Left ventricle myocardium inferior (tissue), 1 donor: ENCODE measurements at regions not wholly inside any gene's neighbourhood (a gene's known extent, or its start where the extent isn't known, plus 50 kb on each side); places are given as distances from the start of the nearest gene placed in this dataset.

Experiments used
- DNase-seq: peaks from one replicate; pipeline ENCODE4 v3.0.0-alpha.2; 2020
- H3K27ac ChIP-seq: fragments of 200-600 bp; replicated peaks from 2 replicates; pipeline ENCODE4 v1.8.0; 2021
- H3K27me3 ChIP-seq: fragments of 200-600 bp; 2 replicates; pipeline ENCODE4 v1.8.0; 2021; ENCODE audit warnings: low read depth
- H3K36me3 ChIP-seq: fragments of 200-600 bp; 2 replicates; pipeline ENCODE4 v1.8.0; 2021
- H3K4me1 ChIP-seq: fragments of 200-600 bp; 2 replicates; pipeline ENCODE4 v1.8.0; 2021
- H3K4me3 ChIP-seq: fragments of 200-600 bp; 2 replicates; pipeline ENCODE4 v1.8.0; 2021; ENCODE audit warnings: mild to moderate bottlenecking, moderate library complexity
- H3K9me3 ChIP-seq: fragments of 200-600 bp; replicated peaks from 2 replicates; pipeline ENCODE4 v1.8.0; 2021
- intact Hi-C: fragments of 100-400 bp; cut with micrococcal nuclease; formaldehyde crosslinking; loops from one replicate; pipeline ENCODE4 v1.11.0; 2022
- TF ChIP-seq, protein P1 (sequence below): fragments of 200-600 bp; IDR thresholded peaks from 2 replicates; pipeline ENCODE4 v1.8.0; 2021; ENCODE audit warnings: antibody characterized with exemption, mild to moderate bottlenecking, borderline replicate concordance
- donor health status: DM: no; HTN: yes; CAD: no; lungs with severe emphysema.

GRCh38 chr12:73361864-73362230 is 1089.7 kb downstream of the TRHDE start:
- intact Hi-C loops: no loop called here
- H3K4me1 ChIP-seq: no peaks in the 10 kb centered on the region
- H3K9me3 ChIP-seq: peaks cover 13% of the 10 kb centered on the region
- H3K27ac ChIP-seq: no peak overlapping the region
- H3K4me3 ChIP-seq: no peak overlapping the region
- no peaks in the 10 kb centered on the region for H3K36me3 ChIP-seq
- TF ChIP-seq, protein P1, sequence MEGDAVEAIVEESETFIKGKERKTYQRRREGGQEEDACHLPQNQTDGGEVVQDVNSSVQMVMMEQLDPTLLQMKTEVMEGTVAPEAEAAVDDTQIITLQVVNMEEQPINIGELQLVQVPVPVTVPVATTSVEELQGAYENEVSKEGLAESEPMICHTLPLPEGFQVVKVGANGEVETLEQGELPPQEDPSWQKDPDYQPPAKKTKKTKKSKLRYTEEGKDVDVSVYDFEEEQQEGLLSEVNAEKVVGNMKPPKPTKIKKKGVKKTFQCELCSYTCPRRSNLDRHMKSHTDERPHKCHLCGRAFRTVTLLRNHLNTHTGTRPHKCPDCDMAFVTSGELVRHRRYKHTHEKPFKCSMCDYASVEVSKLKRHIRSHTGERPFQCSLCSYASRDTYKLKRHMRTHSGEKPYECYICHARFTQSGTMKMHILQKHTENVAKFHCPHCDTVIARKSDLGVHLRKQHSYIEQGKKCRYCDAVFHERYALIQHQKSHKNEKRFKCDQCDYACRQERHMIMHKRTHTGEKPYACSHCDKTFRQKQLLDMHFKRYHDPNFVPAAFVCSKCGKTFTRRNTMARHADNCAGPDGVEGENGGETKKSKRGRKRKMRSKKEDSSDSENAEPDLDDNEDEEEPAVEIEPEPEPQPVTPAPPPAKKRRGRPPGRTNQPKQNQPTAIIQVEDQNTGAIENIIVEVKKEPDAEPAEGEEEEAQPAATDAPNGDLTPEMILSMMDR: no peak
- H3K27me3 ChIP-seq: no peaks in the 10 kb centered on the region
- no peak for DNase-seq

DNA sequence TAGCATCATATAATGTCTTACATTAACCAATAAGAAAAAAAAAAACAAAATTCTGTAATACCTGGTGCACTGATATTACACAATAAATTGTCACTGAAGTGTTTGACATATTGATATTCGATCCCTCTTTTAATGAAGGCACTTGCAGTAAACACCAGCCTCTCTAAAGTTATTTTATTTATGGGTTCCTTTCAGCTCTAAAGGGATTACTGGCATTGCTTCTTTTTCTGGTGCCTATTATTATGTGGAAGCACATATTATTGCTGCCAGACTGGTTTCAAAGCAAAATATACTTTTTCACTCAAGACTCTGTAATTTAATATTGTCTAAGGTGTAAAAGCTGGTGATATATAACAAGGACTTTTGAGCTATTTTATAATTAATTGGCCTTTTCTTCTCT is 1090.5 kb downstream of the TRHDE start:
- H3K27ac ChIP-seq: no peak overlapping the region
- intact Hi-C loops: no loop called here

DNA sequence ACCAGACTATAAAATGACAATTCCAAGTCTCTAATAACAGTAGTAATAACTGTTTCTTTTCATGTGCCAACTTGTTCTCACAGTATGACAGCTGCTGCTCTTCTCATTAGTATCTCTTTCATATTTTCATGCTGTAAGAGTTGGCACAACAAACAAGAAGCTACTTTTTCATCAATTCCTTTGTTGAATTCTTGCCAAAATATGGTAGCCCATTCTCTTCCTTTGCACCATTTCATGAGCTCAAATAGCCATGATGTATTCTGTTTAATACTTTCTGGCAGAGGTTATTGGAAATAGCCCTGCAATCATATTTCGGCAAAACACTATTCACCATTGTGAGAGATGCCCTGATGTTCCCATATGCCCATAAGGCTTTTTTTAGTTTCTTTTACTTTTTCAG is 1100.7 kb downstream of the TRHDE start:
- Histone ChIP-seq H3K4me3 (no peak overlapping the region), H3K4me1 (no peaks in the 10 kb centered on the region), H3K9me3 (peaks cover 20% of the 10 kb centered on the region), H3K27me3 (no peaks in the 10 kb centered on the region), H3K36me3 (no peaks in the 10 kb centered on the region), H3K27ac (no peak overlapping the region)
- intact Hi-C loops: no loop called here
- TF ChIP-seq, protein P1: no peak
- DNase-seq: no peak

More for the DNA sequence above, 1090.5 kb downstream of the TRHDE start:
- Histone ChIP-seq H3K9me3 (peaks cover 9% of the 10 kb centered on the region), H3K4me3 (no peak overlapping the region), H3K27me3 (no peaks in the 10 kb centered on the region), H3K36me3 (no peaks in the 10 kb centered on the region), H3K4me1 (no peaks in the 10 kb centered on the region)
- TF ChIP-seq, protein P1: no peak
- no peak for DNase-seq

- intact Hi-C loops: no loop called here
- Histone ChIP-seq H3K27me3 (no peaks in the 10 kb centered on the region), H3K4me1 (no peaks in the 10 kb centered on the region), H3K9me3 (peaks cover 19% of the 10 kb centered on the region), H3K4me3 (no peak overlapping the region), H3K27ac (no peak overlapping the region), H3K36me3 (no peaks in the 10 kb centered on the region)
- TF ChIP-seq, protein P1: no peak
- DNase-seq: no peak
Measured at GRCh38 chr12:73374360-73374759, 1102.2 kb downstream of the TRHDE start.

GRCh38 chr12:73383584-73384222 is 1111.5 kb downstream of the TRHDE start:
- Histone ChIP-seq H3K36me3 (no peaks in the 10 kb centered on the region), H3K9me3 (peaks cover 5% of the 10 kb centered on the region), H3K27ac (no peak overlapping the region), H3K4me1 (no peaks in the 10 kb centered on the region), H3K4me3 (no peak overlapping the region), H3K27me3 (no peaks in the 10 kb centered on the region)
- intact Hi-C loops: no loop called here
- TF ChIP-seq, protein P1: no peak
- DNase-seq: no peak

DNA sequence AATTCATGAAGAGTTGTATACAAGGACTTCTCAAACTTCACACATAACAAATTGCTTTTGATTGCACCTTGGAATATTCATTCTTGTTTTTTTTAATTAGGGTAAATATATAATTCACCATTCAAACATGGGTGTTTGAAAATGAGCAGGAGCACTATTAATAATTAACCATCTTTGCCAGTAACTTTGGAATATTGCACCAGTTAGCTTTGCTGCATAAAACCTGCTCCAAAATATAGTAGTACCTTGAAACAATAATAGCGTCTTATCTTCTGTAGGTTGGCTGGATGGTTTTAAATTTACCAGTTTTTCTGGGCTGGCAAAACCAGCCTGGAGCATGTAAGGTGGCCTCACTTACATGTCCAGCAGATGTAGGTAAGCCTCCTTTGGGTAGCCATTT is 1112.4 kb downstream of the TRHDE start:
- TF ChIP-seq, protein P1: no peak
- DNase-seq: no peak
- H3K9me3 ChIP-seq: peaks cover 5% of the 10 kb centered on the region

More for the DNA sequence above, 1112.4 kb downstream of the TRHDE start:
- H3K27ac ChIP-seq: no peak overlapping the region
- intact Hi-C loops: no loop called here
- no peaks in the 10 kb centered on the region for H3K4me1 ChIP-seq
- no peaks in the 10 kb centered on the region for H3K27me3 ChIP-seq
- H3K36me3 ChIP-seq: no peaks in the 10 kb centered on the region
- H3K4me3 ChIP-seq: no peak overlapping the region
